HepG2 (cell line): ENCODE measurements at regions not wholly inside any gene's neighbourhood (a gene's known extent, or its start where the extent isn't known, plus 50 kb on each side); places are given as distances from the start of the nearest gene placed in this dataset.

Experiments used
- DNMT3B ChIP-seq: conservative IDR thresholded peaks from 2 replicates; pipeline ENCODE4 v1.6.1; 2016; ENCODE audit warnings: missing biosample characterization, control low read depth
- GPN1 ChIP-seq: sonication (generic); formaldehyde crosslinking; IDR thresholded peaks from 2 replicates; pipeline ENCODE4 v1.5.1; 2020; ENCODE audit warnings: missing genetic modification reagents, borderline replicate concordance
- HIC2 ChIP-seq: sonication (generic); formaldehyde crosslinking; IDR thresholded peaks from 2 replicates; pipeline ENCODE4 v1.9.0; 2022; ENCODE audit warnings: low read depth, missing genetic modification reagents
- KLF12 ChIP-seq: sonication (generic); formaldehyde crosslinking; IDR thresholded peaks from 2 replicates; pipeline ENCODE4 v1.4.0; 2020; ENCODE audit warnings: missing genetic modification reagents, borderline replicate concordance
- MIXL1 ChIP-seq: IDR thresholded peaks from 2 replicates; pipeline ENCODE4 v1.6.1; 2016
- NR2F1 ChIP-seq, 2 experiments: fragments of 450-650 bp in 1 of 2; formaldehyde crosslinking in 1 of 2; IDR thresholded peaks; 2 replicates each; pipeline versions ENCODE4 v1.5.0 to v1.6.1; 2016 to 2020; ENCODE audit warnings: mild to moderate bottlenecking in 1 of 2, missing compliant biosample characterization in 1 of 2, missing genetic modification reagents in 1 of 2, moderate library complexity in 1 of 2
- PPARG ChIP-seq: conservative IDR thresholded peaks from 2 replicates; pipeline ENCODE4 v1.6.1; 2016; ENCODE audit warnings: missing biosample characterization, missing genetic modification reagents
- SMC3 ChIP-seq: IDR thresholded peaks from 2 replicates; pipeline ENCODE4 v1.6.1; 2011; ENCODE audit warnings: low read length, improper control_type of control experiment
- STAT6 ChIP-seq: sonication (generic); formaldehyde crosslinking; IDR thresholded peaks from 2 replicates; pipeline ENCODE4 v1.4.0; 2020; ENCODE audit warnings: missing genetic modification reagents, mild to moderate bottlenecking, borderline replicate concordance
- ZNF550 ChIP-seq: sonication (generic); formaldehyde crosslinking; IDR thresholded peaks from 2 replicates; pipeline ENCODE4 v1.4.0; 2020; ENCODE audit warnings: mild to moderate bottlenecking, missing genetic modification reagents, borderline replicate concordance
- ZSCAN31 ChIP-seq: sonication (generic); formaldehyde crosslinking; IDR thresholded peaks from 2 replicates; pipeline ENCODE4 v1.5.0; 2020; ENCODE audit warnings: low read depth, mild to moderate bottlenecking, missing genetic modification reagents
- TF ChIP-seq, protein P1 (sequence below): sonication (generic); formaldehyde crosslinking; IDR thresholded peaks from 2 replicates; pipeline ENCODE4 v1.8.0; 2022; ENCODE audit warnings: low read depth, missing genetic modification reagents

- TF ChIP-seq, protein P1, sequence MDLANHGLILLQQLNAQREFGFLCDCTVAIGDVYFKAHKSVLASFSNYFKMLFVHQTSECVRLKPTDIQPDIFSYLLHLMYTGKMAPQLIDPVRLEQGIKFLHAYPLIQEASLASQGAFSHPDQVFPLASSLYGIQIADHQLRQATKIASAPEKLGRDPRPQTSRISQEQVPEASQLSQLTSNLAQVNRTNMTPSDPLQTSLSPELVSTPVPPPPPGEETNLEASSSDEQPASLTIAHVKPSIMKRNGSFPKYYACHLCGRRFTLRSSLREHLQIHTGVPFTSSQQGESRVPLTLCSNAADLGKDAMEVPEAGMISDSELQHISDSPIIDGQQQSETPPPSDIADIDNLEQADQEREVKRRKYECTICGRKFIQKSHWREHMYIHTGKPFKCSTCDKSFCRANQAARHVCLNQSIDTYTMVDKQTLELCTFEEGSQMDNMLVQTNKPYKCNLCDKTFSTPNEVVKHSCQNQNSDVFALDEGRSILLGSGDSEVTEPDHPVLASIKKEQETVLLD (CRISPR knock-in tag): no peak
- TF ChIP-seq ZNF550 (CRISPR knock-in tag): no peak
- 0 out of 2 replicates have a peak, but pooled peaks have one; percentile 39 for TF ChIP-seq MIXL1 (CRISPR knock-in tag)
- peak; percentile 88 for TF ChIP-seq SMC3
- peak; percentile 37; the same call in 1 of the 2 replicates for TF ChIP-seq PPARG (CRISPR knock-in tag)
- no peak for TF ChIP-seq HIC2 (CRISPR knock-in tag)
- 0 out of 4 replicates have a peak, but pooled peaks of 1 of the 2 experiments have one; percentile 15 for TF ChIP-seq NR2F1 (CRISPR knock-in tag; IDR thresholded peaks at IDR 0.05)
- TF ChIP-seq KLF12 (CRISPR knock-in tag): no peak
- TF ChIP-seq DNMT3B (CRISPR knock-in tag): no peak
- TF ChIP-seq ZSCAN31: no peak
- no peak for TF ChIP-seq STAT6 (CRISPR knock-in tag)
- TF ChIP-seq GPN1 (CRISPR knock-in tag): no peak
Measured at GRCh38 chr15:94164202-94164807, 67.1 kb upstream of the MCTP2 start (continued).
